ENCODE measurements at regions not wholly inside any gene's neighbourhood (a gene's known extent, or its start where the extent isn't known, plus 50 kb on each side); places are given as distances from the start of the nearest gene placed in this dataset.

GRCh38 chrX:134161162-134161561 lies 75.8 kb upstream of the CCDC160 start:
- no peaks in the 10 kb centered on the region for H3K36me3 ChIP-seq (replicated peaks in 1 of 2; ENCODE audit: control extremely low read depth in 1 of 2, control insufficient read depth in 1 of 2, extremely low read depth in 1 of 2, insufficient read depth in 2 of 2, low read length in 1 of 2)
- no peak overlapping the region for H2AFZ ChIP-seq (ENCODE audit: insufficient read depth, low read depth, low read length, poor library complexity, severe bottlenecking)
- WGBS (ENCODE audit: insufficient coverage) = no CpG with 5 or more reads among the region's 2 CpGs
- ChIA-PET POLR2A (interaction anchor here (0.6 kb wide), 1 partner anchor 9 kb away, joined by 5 read pairs; no protein-coding TSS in a partner anchor), CTCF (no interaction called here)
- peaks cover 0 to 4% of the 10 kb centered on the region in 2 donors for H3K4me1 ChIP-seq (ENCODE audit: control insufficient read depth in 2 of 2, insufficient read depth in 2 of 2, low read length in 2 of 2)
- Mint-ChIP-seq H3K4me1 (peaks cover 8% of the 10 kb centered on the region), H3K4me3 (no peak overlapping the region), H3K9me3 (ENCODE audit: insufficient read depth) (no peaks in the 10 kb centered on the region), H3K27ac (no peak overlapping the region), H3K27me3 (no peaks in the 10 kb centered on the region)
- no peak overlapping the region for H3K9ac ChIP-seq (ENCODE audit: low read length)
- no peaks in the 10 kb centered on the region for H4K20me1 ChIP-seq (ENCODE audit: control insufficient read depth, insufficient read depth, low read length, poor library complexity, severe bottlenecking)
- ATAC-seq (ENCODE audit: low read depth) = no peak
- no peak overlapping the region for H3K4me3 ChIP-seq (ENCODE audit: control extremely low read depth in 1 of 5, extremely low read depth in 1 of 5, insufficient read depth in 1 of 5, low read depth in 2 of 5, low read length in 4 of 5)
- H3K4me2 ChIP-seq (replicated peaks; ENCODE audit: low read depth, low read length, poor library complexity, severe bottlenecking) = peak overlapping the region; percentile 16
- peak; percentile 13 for DNase-seq
- peak overlapping the region in 1 of 2 donors; percentile 24 for H3K27ac ChIP-seq (ENCODE audit: low read length in 2 of 2)
- H3K79me2 ChIP-seq (ENCODE audit: control insufficient read depth, insufficient read depth, low read length) = no peaks in the 10 kb centered on the region
- no peaks in the 10 kb centered on the region for H3K9me3 ChIP-seq (ENCODE audit: control extremely low read depth in 1 of 3, control insufficient read depth in 2 of 3, insufficient read depth in 1 of 3, low read length in 2 of 3)
- intact Hi-C loops (cut with micrococcal nuclease) = no loop called here
- H3K27me3 ChIP-seq (replicated peaks in 1 of 4; ENCODE audit: control extremely low read depth in 1 of 4, control insufficient read depth in 3 of 4, insufficient read depth in 4 of 4, low read length in 3 of 4) = no peaks in the 10 kb centered on the region
- TF ChIP-seq CTCF (IDR thresholded peaks at IDR 0.05) = no peak

GRCh38 chrX:134162032-134162431 lies 75.0 kb upstream of the CCDC160 start:
- Histone ChIP-seq H2AFZ (ENCODE audit: insufficient read depth, low read depth, low read length, poor library complexity, severe bottlenecking) (no peak overlapping the region), H3K4me2 (replicated peaks; ENCODE audit: low read depth, low read length, poor library complexity, severe bottlenecking) (no peak overlapping the region), H4K20me1 (ENCODE audit: control insufficient read depth, insufficient read depth, low read length, poor library complexity, severe bottlenecking) (no peaks in the 10 kb centered on the region), H3K27me3 (replicated peaks in 1 of 4; ENCODE audit: control extremely low read depth in 1 of 4, control insufficient read depth in 3 of 4, insufficient read depth in 4 of 4, low read length in 3 of 4) (no peaks in the 10 kb centered on the region), H3K4me1 (ENCODE audit: control insufficient read depth in 2 of 2, insufficient read depth in 2 of 2, low read length in 2 of 2) (peaks cover 0 to 4% of the 10 kb centered on the region in 2 donors), H3K4me3 (ENCODE audit: control extremely low read depth in 1 of 5, extremely low read depth in 1 of 5, insufficient read depth in 1 of 5, low read depth in 2 of 5, low read length in 4 of 5) (no peak overlapping the region), H3K36me3 (replicated peaks in 1 of 2; ENCODE audit: control extremely low read depth in 1 of 2, control insufficient read depth in 1 of 2, extremely low read depth in 1 of 2, insufficient read depth in 2 of 2, low read length in 1 of 2) (no peaks in the 10 kb centered on the region), H3K9me3 (ENCODE audit: control extremely low read depth in 1 of 3, control insufficient read depth in 2 of 3, insufficient read depth in 1 of 3, low read length in 2 of 3) (no peaks in the 10 kb centered on the region), H3K9ac (ENCODE audit: low read length) (no peak overlapping the region), H3K27ac (ENCODE audit: low read length in 2 of 2) (no peak overlapping the region), H3K79me2 (ENCODE audit: control insufficient read depth, insufficient read depth, low read length) (no peaks in the 10 kb centered on the region)
- ATAC-seq (ENCODE audit: low read depth) (no peak), DNase-seq (no peak)
- no peak overlapping the region for H3K27ac Mint-ChIP-seq
- ChIA-PET CTCF (no interaction called here), POLR2A (no interaction called here)
- H3K27me3 Mint-ChIP-seq = no peaks in the 10 kb centered on the region
- peaks cover 8% of the 10 kb centered on the region for H3K4me1 Mint-ChIP-seq
- intact Hi-C loops (cut with micrococcal nuclease) = no loop called here
- H3K9me3 Mint-ChIP-seq (ENCODE audit: insufficient read depth) = no peaks in the 10 kb centered on the region
- no peak overlapping the region for H3K4me3 Mint-ChIP-seq
- TF ChIP-seq CTCF (IDR thresholded peaks at IDR 0.05) (no peak), EZH2 (IDR thresholded peaks at IDR 0.05; ENCODE audit: borderline replicate concordance, insufficient read depth, low read depth, low read length, poor library complexity, severe bottlenecking) (no peak)
